Uterus (tissue), 3 donors: ENCODE measurements at regions not wholly inside any gene's neighbourhood (a gene's known extent, or its start where the extent isn't known, plus 50 kb on each side); places are given as distances from the start of the nearest gene placed in this dataset. TPM values are rescaled to one million over a fixed set of nuclear protein-coding genes. Genes with fewer than 3 reads are reported as not detected.

Experiments
- DNase-seq, 2 donors: peaks; one replicate each; pipeline ENCODE4 v3.0.0-alpha.2; 2019 to 2020
- H3K27ac ChIP-seq, 2 donors: fragments of 200-600 bp; sonication (generic); 1 replicate in 1 of 2; 2 replicates in 1 of 2; pipeline ENCODE4 v1.5.1; 2016 to 2018
- H3K27me3 ChIP-seq, 2 donors: fragments of 200-600 bp; sonication (generic); one replicate each; pipeline ENCODE4 v1.5.1; 2018 to 2019; ENCODE audit warnings: control low read depth in 1 of 2
- H3K36me3 ChIP-seq, 2 donors: fragments of 200-600 bp; sonication (generic); one replicate each; pipeline ENCODE4 v1.5.1; 2019; ENCODE audit warnings: control low read depth in 1 of 2
- H3K4me1 ChIP-seq, 2 donors: fragments of 200-600 bp; sonication (generic); one replicate each; pipeline ENCODE4 v1.5.1; 2018 to 2019; ENCODE audit warnings: control low read depth in 1 of 2
- H3K4me3 ChIP-seq, 2 donors: fragments of 200-600 bp; sonication (generic); 1 replicate in 1 of 2; 2 replicates in 1 of 2; pipeline ENCODE4 v1.5.1; 2018 to 2019; ENCODE audit warnings: mild to moderate bottlenecking in 1 of 2
- H3K9me3 ChIP-seq, 2 donors: fragments of 200-600 bp; sonication (generic); one replicate each; pipeline ENCODE4 v1.5.1; 2019; ENCODE audit warnings: control low read depth in 1 of 2
- CTCF ChIP-seq, 4 experiments: fragments of 200-600 bp in 2 of 4; fragments of 450-650 bp in 2 of 4; sonication (generic) in 2 of 4; IDR thresholded peaks; one replicate each; pipeline ENCODE4 v1.5.1; 2016 to 2019; ENCODE audit warnings: antibody characterized with exemption in 4 of 4, mild to moderate bottlenecking in 2 of 4, moderate library complexity in 1 of 4
- POLR2A ChIP-seq, 2 donors: fragments of 450-650 bp; IDR thresholded peaks; one replicate each; pipeline ENCODE4 v1.6.1; 2016; ENCODE audit warnings: antibody characterized with exemption in 2 of 2, mild to moderate bottlenecking in 1 of 2, moderate library complexity in 1 of 2
- intact Hi-C: fragments of 100-400 bp; cut with DNase I; formaldehyde crosslinking; loops from one replicate; pipeline ENCODE4 v1.15.1; 2023; ENCODE audit warnings: low total_unique reads
- microRNA-seq: library from miRNA; unstranded; fragments of <30 nt; microRNA quantifications from one replicate; pipeline ENCODE4, GENCODE V29; 2016; ENCODE audit warnings: borderline microRNAs expressed, borderline replicate concordance
- small RNA-seq: library from RNA; depleted of rRNA; stranded (forward); fragments of <200 nt; gene quantifications from one replicate; pipeline ENCODE3, GENCODE V24; 2016
- donor health status: DM: yes; HTN: yes; CAD: no.

- DNase-seq: no peak
- Histone ChIP-seq H3K27ac (no peak overlapping the region), H3K9me3 (no peaks in the 10 kb centered on the region), H3K27me3 (no peaks in the 10 kb centered on the region), H3K4me1 (no peaks in the 10 kb centered on the region), H3K4me3 (no peak overlapping the region), H3K36me3 (no peaks in the 10 kb centered on the region)
- intact Hi-C loops: no loop called here
- TF ChIP-seq POLR2A (IDR thresholded peaks at IDR 0.05) (no peak), CTCF (IDR thresholded peaks at IDR 0.05) (no peak)
Observed at GRCh38 chr12:66025477-66025876, 105.1 kb downstream of the LLPH start.

DNA sequence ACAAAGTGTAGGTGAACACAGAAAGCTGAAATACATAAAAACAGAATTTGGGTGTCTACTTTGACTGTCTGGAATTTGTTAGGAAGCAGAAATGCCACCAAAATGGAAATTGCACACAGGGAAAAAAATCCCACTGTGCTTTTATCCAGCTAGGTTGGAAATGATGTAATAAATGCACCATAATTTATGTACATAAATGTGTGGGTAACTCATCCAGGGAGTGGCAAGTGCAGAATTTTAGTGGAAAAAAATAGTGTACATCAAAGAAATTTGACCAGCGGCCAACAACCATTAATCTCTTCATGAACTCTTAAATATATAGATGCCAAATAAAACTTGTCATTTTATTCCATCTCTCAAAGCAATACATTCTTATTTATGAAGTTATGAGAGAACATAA is 105.6 kb downstream of the LLPH start:
- no peaks in the 10 kb centered on the region for H3K4me1 ChIP-seq
- no peak for DNase-seq
- no peak overlapping the region for H3K27ac ChIP-seq
- no peaks in the 10 kb centered on the region for H3K27me3 ChIP-seq
- TF ChIP-seq CTCF (IDR thresholded peaks at IDR 0.05) (no peak), POLR2A (IDR thresholded peaks at IDR 0.05) (no peak)
- H3K9me3 ChIP-seq: no peaks in the 10 kb centered on the region
- intact Hi-C loops: no loop called here
- H3K36me3 ChIP-seq: no peaks in the 10 kb centered on the region
- H3K4me3 ChIP-seq: no peak overlapping the region

DNA sequence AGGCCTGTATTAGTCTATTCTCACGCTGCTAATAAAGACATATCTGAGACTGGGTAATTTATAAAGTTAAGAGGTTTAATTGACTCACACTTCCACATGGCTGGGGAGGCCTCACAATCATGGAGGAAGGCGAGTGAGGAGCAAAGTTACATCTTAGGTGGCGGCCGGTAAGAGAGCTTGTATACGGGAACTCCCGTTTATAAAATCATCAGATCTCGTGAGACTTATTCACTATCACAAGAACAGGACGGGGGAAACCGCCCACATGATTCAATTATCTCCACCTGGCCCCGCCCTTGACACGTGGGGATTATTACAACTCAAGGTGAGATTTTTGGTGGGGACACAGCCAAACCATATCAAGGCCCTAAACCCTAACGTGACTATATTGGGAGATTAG is 110.1 kb downstream of the LLPH start:
- TF ChIP-seq POLR2A (IDR thresholded peaks at IDR 0.05) (no peak), CTCF (IDR thresholded peaks at IDR 0.05) (no peak)
- Histone ChIP-seq H3K36me3 (no peaks in the 10 kb centered on the region), H3K4me1 (no peaks in the 10 kb centered on the region), H3K9me3 (no peaks in the 10 kb centered on the region), H3K27me3 (no peaks in the 10 kb centered on the region), H3K27ac (no peak overlapping the region), H3K4me3 (no peak overlapping the region)
- no peak for DNase-seq
- intact Hi-C loops: no loop called here

- Histone ChIP-seq H3K27me3 (no peaks in the 10 kb centered on the region), H3K4me3 (no peak overlapping the region), H3K4me1 (no peaks in the 10 kb centered on the region), H3K36me3 (no peaks in the 10 kb centered on the region), H3K27ac (no peak overlapping the region), H3K9me3 (no peaks in the 10 kb centered on the region)
- no peak for DNase-seq
- TF ChIP-seq POLR2A (IDR thresholded peaks at IDR 0.05): no peak
- TF ChIP-seq CTCF (IDR thresholded peaks at IDR 0.05): no peak
- intact Hi-C loops: no loop called here
Observed at GRCh38 chr12:66017736-66018135, 112.8 kb downstream of the LLPH start.

Small RNA genes in the stretch of these regions (microRNA-seq; reads per million reads assigned to microRNA genes)
- gene MIR6074: not detected

Small RNA genes in the stretch of these regions (small RNA-seq; reads per million reads assigned to genes)
- gene MIR6074: not detected
- gene RNA5SP362: not detected
